OCI-LY3 (cell line): ENCODE measurements at regions not wholly inside any gene's neighbourhood (a gene's known extent, or its start where the extent isn't known, plus 50 kb on each side); places are given as distances from the start of the nearest gene placed in this dataset.

ENCODE experiments used
- H2AFZ ChIP-seq: fragments of 200-600, 300-600 bp; shearing (Covaris generic); 2 replicates; pipeline ENCODE4 v1.6.0; 2014; ENCODE audit warnings: antibody characterized with exemption, low read depth, low read length
- H3K27ac ChIP-seq: fragments of 200-600, 300-600 bp; sonication (generic); 2 replicates; pipeline ENCODE4 v1.5.1; 2014; ENCODE audit warnings: mild to moderate bottlenecking, low read length, moderate library complexity, mixed read lengths
- H3K27me3 ChIP-seq: fragments of 200-600, 300-600 bp; sonication (generic); 2 replicates; pipeline ENCODE4 v1.6.1; 2014; ENCODE audit warnings: low read depth, low read length, mixed read lengths
- H3K36me3 ChIP-seq: fragments of 200-600, 300-600 bp; sonication (generic); replicated peaks from 2 replicates; pipeline ENCODE3; 2014; ENCODE audit warnings: low read depth, low read length, mixed read lengths
- H3K4me1 ChIP-seq: fragments of 300-600, 200-600 bp; sonication (generic); 2 replicates; pipeline ENCODE4 v1.6.1; 2014; ENCODE audit warnings: low read length, mixed read lengths
- H3K4me2 ChIP-seq: fragments of 200-600, 300-600 bp; sonication (generic); 2 replicates; pipeline ENCODE4 v1.6.1; 2014; ENCODE audit warnings: low read length, mixed read lengths
- H3K4me3 ChIP-seq: fragments of 300-600, 200-600 bp; sonication (generic); 2 replicates; pipeline ENCODE4 v1.5.1; 2014; ENCODE audit warnings: antibody characterized with exemption, mild to moderate bottlenecking, low read length, moderate library complexity
- H3K79me2 ChIP-seq: fragments of 300-600, 200-600 bp; shearing (Covaris generic); 2 replicates; pipeline ENCODE4 v1.6.1; 2014; ENCODE audit warnings: mild to moderate bottlenecking, low read length, mixed read lengths
- H3K9ac ChIP-seq: fragments of 300-600, 200-600 bp; shearing (Covaris generic); 2 replicates; pipeline ENCODE4 v1.6.0; 2014; ENCODE audit warnings: mild to moderate bottlenecking, low read length, moderate library complexity
- H3K9me3 ChIP-seq: fragments of 200-600, 300-600 bp; shearing (Covaris generic); 2 replicates; pipeline ENCODE4 v1.6.1; 2014; ENCODE audit warnings: low read length, mixed read lengths; ENCODE audit not compliant: insufficient read depth
- H4K20me1 ChIP-seq: fragments of 200-600, 300-600 bp; sonication (generic); 2 replicates; pipeline ENCODE4 v1.6.1; 2016; ENCODE audit warnings: low read length, mixed read lengths; ENCODE audit not compliant: insufficient read depth
- EZH2phosphoT487 ChIP-seq: fragments of 200-600 bp; shearing (Covaris generic); IDR thresholded peaks from 2 replicates; pipeline ENCODE4 v1.6.1; 2018; ENCODE audit warnings: antibody characterized with exemption, mixed run types, low read depth
- TF ChIP-seq, protein P1 (sequence below): fragments of 200-600, 300-600 bp; sonication (generic); IDR thresholded peaks from 2 replicates; pipeline ENCODE4 v1.5.1; 2014; ENCODE audit warnings: antibody characterized with exemption, low read length, low read depth

DNA sequence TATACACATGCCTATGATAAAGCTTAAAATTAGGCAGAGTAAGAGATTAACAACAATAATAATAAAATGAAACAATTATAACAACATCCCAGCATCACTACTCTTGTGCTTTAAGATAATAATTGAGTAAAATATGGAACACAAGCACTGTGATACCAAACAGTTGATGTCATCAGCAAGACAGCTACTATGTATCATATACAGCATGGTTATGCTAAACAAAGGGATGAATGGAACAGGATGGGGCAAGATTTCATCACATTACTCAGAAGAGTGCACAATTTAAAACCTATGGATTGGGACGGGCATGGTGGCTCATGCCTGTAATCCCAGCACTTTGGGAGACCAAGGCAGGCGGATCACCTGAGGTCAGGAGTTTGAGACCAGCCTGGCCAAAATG is 1221.0 kb downstream of the SUCLG1 start:
- H3K79me2 ChIP-seq, result no peaks in the 10 kb centered on the region
- no peaks in the 10 kb centered on the region for H3K36me3 ChIP-seq
- H3K27ac ChIP-seq, result no peak overlapping the region
- no peaks in the 10 kb centered on the region for H3K27me3 ChIP-seq
- no peak overlapping the region for H2AFZ ChIP-seq
- no peak overlapping the region for H3K4me2 ChIP-seq
- no peaks in the 10 kb centered on the region for H3K9me3 ChIP-seq
- no peaks in the 10 kb centered on the region for H3K4me1 ChIP-seq
- no peaks in the 10 kb centered on the region for H4K20me1 ChIP-seq
- no peak for TF ChIP-seq EZH2phosphoT487
- no peak overlapping the region for H3K4me3 ChIP-seq
- no peak overlapping the region for H3K9ac ChIP-seq

DNA sequence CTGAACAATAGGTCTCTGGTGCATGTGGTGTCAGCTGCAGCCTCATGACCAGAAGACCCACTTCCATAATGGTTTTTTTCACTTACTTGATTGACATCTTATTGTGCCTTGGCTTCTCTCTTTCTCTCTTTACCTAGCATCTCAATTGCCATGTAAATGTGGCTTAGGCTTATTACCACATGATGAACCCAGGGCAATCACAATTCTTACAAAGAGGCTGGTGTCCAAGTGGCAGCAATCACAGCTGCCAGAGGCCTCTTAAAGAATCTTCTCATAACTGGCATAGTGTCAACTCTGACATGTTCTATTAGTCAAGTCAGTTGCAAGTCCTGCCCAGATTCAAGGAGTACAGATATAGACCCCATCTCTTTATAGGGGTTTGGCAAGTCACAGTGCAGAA is 1224.8 kb downstream of the SUCLG1 start:
- Histone ChIP-seq H3K9ac (no peak overlapping the region), H3K27ac (no peak overlapping the region), H3K4me2 (no peak overlapping the region), H3K4me1 (no peaks in the 10 kb centered on the region), H3K4me3 (no peak overlapping the region), H4K20me1 (no peaks in the 10 kb centered on the region), H3K36me3 (no peaks in the 10 kb centered on the region), H3K9me3 (no peaks in the 10 kb centered on the region), H3K27me3 (no peaks in the 10 kb centered on the region), H2AFZ (no peak overlapping the region), H3K79me2 (no peaks in the 10 kb centered on the region)
- no peak for TF ChIP-seq EZH2phosphoT487
- TF ChIP-seq, protein P1, sequence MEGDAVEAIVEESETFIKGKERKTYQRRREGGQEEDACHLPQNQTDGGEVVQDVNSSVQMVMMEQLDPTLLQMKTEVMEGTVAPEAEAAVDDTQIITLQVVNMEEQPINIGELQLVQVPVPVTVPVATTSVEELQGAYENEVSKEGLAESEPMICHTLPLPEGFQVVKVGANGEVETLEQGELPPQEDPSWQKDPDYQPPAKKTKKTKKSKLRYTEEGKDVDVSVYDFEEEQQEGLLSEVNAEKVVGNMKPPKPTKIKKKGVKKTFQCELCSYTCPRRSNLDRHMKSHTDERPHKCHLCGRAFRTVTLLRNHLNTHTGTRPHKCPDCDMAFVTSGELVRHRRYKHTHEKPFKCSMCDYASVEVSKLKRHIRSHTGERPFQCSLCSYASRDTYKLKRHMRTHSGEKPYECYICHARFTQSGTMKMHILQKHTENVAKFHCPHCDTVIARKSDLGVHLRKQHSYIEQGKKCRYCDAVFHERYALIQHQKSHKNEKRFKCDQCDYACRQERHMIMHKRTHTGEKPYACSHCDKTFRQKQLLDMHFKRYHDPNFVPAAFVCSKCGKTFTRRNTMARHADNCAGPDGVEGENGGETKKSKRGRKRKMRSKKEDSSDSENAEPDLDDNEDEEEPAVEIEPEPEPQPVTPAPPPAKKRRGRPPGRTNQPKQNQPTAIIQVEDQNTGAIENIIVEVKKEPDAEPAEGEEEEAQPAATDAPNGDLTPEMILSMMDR, result no peak

DNA sequence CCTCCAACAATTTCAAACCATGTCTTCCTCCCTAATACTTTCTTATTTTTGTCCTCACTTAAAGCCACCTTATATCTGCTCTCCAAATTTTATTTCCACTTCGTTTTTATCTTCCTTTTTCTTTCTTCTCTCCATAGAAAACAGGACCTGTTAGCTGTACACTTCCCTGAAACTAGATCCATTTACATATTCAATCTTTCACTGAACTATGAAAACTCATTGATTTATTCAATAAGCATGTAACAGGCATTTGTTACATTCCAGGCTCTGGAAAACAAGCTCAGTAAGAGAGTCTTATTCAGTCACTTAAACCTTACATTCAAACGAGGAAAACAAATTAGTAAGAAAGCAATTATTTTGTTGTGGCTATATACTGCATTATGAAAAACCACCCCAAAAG is 1225.3 kb downstream of the SUCLG1 start:
- Histone ChIP-seq H2AFZ (no peak overlapping the region), H3K9ac (no peak overlapping the region), H3K4me3 (no peak overlapping the region), H3K9me3 (no peaks in the 10 kb centered on the region), H3K4me1 (no peaks in the 10 kb centered on the region), H4K20me1 (no peaks in the 10 kb centered on the region), H3K4me2 (no peak overlapping the region), H3K27me3 (no peaks in the 10 kb centered on the region), H3K27ac (no peak overlapping the region), H3K79me2 (no peaks in the 10 kb centered on the region), H3K36me3 (no peaks in the 10 kb centered on the region)
- TF ChIP-seq, protein P1, result no peak
- TF ChIP-seq EZH2phosphoT487, result no peak

DNA sequence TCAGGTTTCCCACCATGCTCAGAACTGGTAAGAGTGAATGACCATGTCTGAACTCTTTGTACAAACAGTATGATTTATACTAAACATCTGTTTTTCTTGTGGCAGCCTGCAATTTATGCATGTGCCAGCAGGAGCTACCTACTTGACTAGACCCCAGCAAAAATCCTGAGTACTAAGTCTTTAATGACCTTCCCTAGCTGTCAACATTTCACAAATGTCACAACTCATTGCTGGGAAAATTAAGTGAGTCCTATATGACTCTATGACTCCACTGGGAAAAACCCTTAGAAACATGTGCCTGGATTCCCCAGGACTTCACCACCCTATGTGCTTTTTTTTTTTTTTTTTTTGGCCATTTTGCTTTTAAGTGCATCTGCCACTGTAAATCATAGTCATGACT is 1225.8 kb downstream of the SUCLG1 start:
- Histone ChIP-seq H3K9ac (no peak overlapping the region), H2AFZ (no peak overlapping the region), H3K4me1 (no peaks in the 10 kb centered on the region), H3K27ac (no peak overlapping the region), H3K27me3 (no peaks in the 10 kb centered on the region), H3K36me3 (no peaks in the 10 kb centered on the region), H3K79me2 (no peaks in the 10 kb centered on the region), H3K9me3 (no peaks in the 10 kb centered on the region), H4K20me1 (no peaks in the 10 kb centered on the region), H3K4me2 (no peak overlapping the region), H3K4me3 (no peak overlapping the region)
- TF ChIP-seq, protein P1, result no peak
- TF ChIP-seq EZH2phosphoT487, result no peak

DNA sequence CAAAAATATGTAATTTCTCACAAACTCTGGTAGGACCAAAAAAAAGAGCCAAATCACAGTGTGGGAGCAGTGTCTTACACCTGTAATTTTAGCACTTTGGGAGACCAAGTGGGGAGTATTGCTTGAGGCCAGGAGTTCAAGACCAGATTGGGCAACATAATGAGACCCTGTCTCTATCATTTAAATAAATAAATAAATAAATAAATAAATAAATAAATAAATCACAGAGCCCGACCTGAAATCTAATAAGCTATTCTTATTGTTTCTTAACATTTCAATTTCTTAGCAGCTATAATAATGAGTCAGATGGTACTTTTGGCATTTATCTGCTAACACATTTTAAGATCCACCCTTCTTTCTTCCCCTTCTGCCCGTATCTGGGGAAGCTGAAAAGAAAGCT is 1229.6 kb downstream of the SUCLG1 start:
- H3K9me3 ChIP-seq, result no peaks in the 10 kb centered on the region
- H3K27ac ChIP-seq, result no peak overlapping the region
- no peak overlapping the region for H3K4me2 ChIP-seq
- no peak overlapping the region for H2AFZ ChIP-seq
- H3K4me3 ChIP-seq, result no peak overlapping the region
- H4K20me1 ChIP-seq, result no peaks in the 10 kb centered on the region
- no peaks in the 10 kb centered on the region for H3K79me2 ChIP-seq
- H3K9ac ChIP-seq, result no peak overlapping the region
- no peaks in the 10 kb centered on the region for H3K4me1 ChIP-seq
- no peaks in the 10 kb centered on the region for H3K36me3 ChIP-seq
- H3K27me3 ChIP-seq, result no peaks in the 10 kb centered on the region
- no peak for TF ChIP-seq EZH2phosphoT487
- TF ChIP-seq, protein P1, result no peak
